ENCODE measurements at regions not wholly inside any gene's neighbourhood (a gene's known extent, or its start where the extent isn't known, plus 50 kb on each side); places are given as distances from the start of the nearest gene placed in this dataset.

GRCh38 chr3:110099711-110100110 is 762.4 kb upstream of the DPPA4 start:
- no peak for TF ChIP-seq CTCF (conservative IDR thresholded peaks at IDR 0.05; ENCODE audit: control insufficient read depth, insufficient read depth, low read depth, low read length)
- DNase-seq (ENCODE audit: low read depth), result no peak
- no peak overlapping the region for H3K4me3 ChIP-seq (ENCODE audit: control insufficient read depth, low read depth, low read length)

GRCh38 chr3:110101361-110101760 is 764.0 kb upstream of the DPPA4 start:
- DNase-seq (ENCODE audit: low read depth), result no peak
- TF ChIP-seq CTCF (conservative IDR thresholded peaks at IDR 0.05; ENCODE audit: control insufficient read depth, insufficient read depth, low read depth, low read length), result no peak
- H3K4me3 ChIP-seq (ENCODE audit: control insufficient read depth, low read depth, low read length), result no peak overlapping the region

- no peak for TF ChIP-seq CTCF (conservative IDR thresholded peaks at IDR 0.05; ENCODE audit: control insufficient read depth, insufficient read depth, low read depth, low read length)
- no peak overlapping the region for H3K4me3 ChIP-seq (ENCODE audit: control insufficient read depth, low read depth, low read length)
- no peak for DNase-seq (ENCODE audit: low read depth)
Observed at GRCh38 chr3:110106805-110107204, 769.5 kb upstream of the DPPA4 start.

- no peak for TF ChIP-seq CTCF (conservative IDR thresholded peaks at IDR 0.05; ENCODE audit: control insufficient read depth, insufficient read depth, low read depth, low read length)
- no peak overlapping the region for H3K4me3 ChIP-seq (ENCODE audit: control insufficient read depth, low read depth, low read length)
- no peak for DNase-seq (ENCODE audit: low read depth)
Observed at GRCh38 chr3:110123946-110124345, 786.6 kb upstream of the DPPA4 start.

GRCh38 chr3:110126065-110126464 is 788.7 kb upstream of the DPPA4 start:
- no peak overlapping the region for H3K4me3 ChIP-seq (ENCODE audit: control insufficient read depth, low read depth, low read length)
- DNase-seq (ENCODE audit: low read depth), result peak; percentile 6
- TF ChIP-seq CTCF (conservative IDR thresholded peaks at IDR 0.05; ENCODE audit: control insufficient read depth, insufficient read depth, low read depth, low read length), result no peak

- H3K4me3 ChIP-seq (ENCODE audit: control insufficient read depth, low read depth, low read length), result no peak overlapping the region
- DNase-seq (ENCODE audit: low read depth), result no peak
- TF ChIP-seq CTCF (conservative IDR thresholded peaks at IDR 0.05; ENCODE audit: control insufficient read depth, insufficient read depth, low read depth, low read length), result no peak
Observed at GRCh38 chr3:110133971-110134370, 796.6 kb upstream of the DPPA4 start.

- H3K4me3 ChIP-seq (ENCODE audit: control insufficient read depth, low read depth, low read length), result no peak overlapping the region
- no peak for TF ChIP-seq CTCF (conservative IDR thresholded peaks at IDR 0.05; ENCODE audit: control insufficient read depth, insufficient read depth, low read depth, low read length)
- no peak for DNase-seq (ENCODE audit: low read depth)
Observed at GRCh38 chr3:110139048-110139447, 801.7 kb upstream of the DPPA4 start.
